HEK293 (cell line): ENCODE measurements at regions not wholly inside any gene's neighbourhood (a gene's known extent, or its start where the extent isn't known, plus 50 kb on each side); places are given as distances from the start of the nearest gene placed in this dataset.

Experiments
- RBAK ChIP-seq: fragments of 450-650 bp; formaldehyde crosslinking; IDR thresholded peaks from 2 replicates; pipeline ENCODE4 v1.5.1; 2016; ENCODE audit warnings: missing biosample characterization, missing genetic modification characterization
- ZBTB21 ChIP-seq: fragments of 450-650 bp; formaldehyde crosslinking; IDR thresholded peaks from 2 replicates; pipeline ENCODE4 v1.5.1; 2017; ENCODE audit warnings: missing biosample characterization, missing genetic modification characterization
- ZBTB7A ChIP-seq: fragments of 450-650 bp; formaldehyde crosslinking; IDR thresholded peaks from 2 replicates; pipeline ENCODE4 v1.5.1; 2016; ENCODE audit warnings: low read depth, missing biosample characterization, missing genetic modification characterization
- ZIC2 ChIP-seq: fragments of 450-650 bp; formaldehyde crosslinking; IDR thresholded peaks from 2 replicates; pipeline ENCODE4 v1.5.1; 2016; ENCODE audit warnings: missing biosample characterization, missing genetic modification characterization
- ZNF274 ChIP-seq, 2 experiments: fragments of 200-500 bp in 1 of 2; fragments of 450-650 bp in 1 of 2; sonication (Bioruptor generic) in 1 of 2; formaldehyde crosslinking in 1 of 2; IDR thresholded peaks; 2 replicates each; pipeline versions ENCODE4 v1.5.1 to v1.6.1; 2014 to 2016; ENCODE audit warnings: borderline replicate concordance in 1 of 2, inconsistent platforms in 1 of 2, low read length in 1 of 2, missing biosample characterization in 1 of 2, missing genetic modification characterization in 1 of 2
- ZNF629 ChIP-seq: fragments of 450-650 bp; formaldehyde crosslinking; IDR thresholded peaks from 2 replicates; pipeline ENCODE4 v1.5.1; 2017; ENCODE audit warnings: missing biosample characterization, missing genetic modification characterization
- TF ChIP-seq, protein P1 (sequence below): fragments of 450-650 bp; IDR thresholded peaks from 2 replicates; pipeline ENCODE4 v1.5.1; 2018; ENCODE audit warnings: missing biosample characterization, mild to moderate bottlenecking, missing genetic modification characterization
- TF ChIP-seq, protein P2 (sequence below): fragments of 450-650 bp; formaldehyde crosslinking; IDR thresholded peaks from 2 replicates; pipeline ENCODE4 v1.5.1; 2016; ENCODE audit warnings: missing biosample characterization, missing genetic modification characterization
- TF ChIP-seq, protein P3 (sequence below): fragments of 450-650 bp; formaldehyde crosslinking; IDR thresholded peaks from 2 replicates; pipeline ENCODE4 v1.5.1; 2016; ENCODE audit warnings: missing biosample characterization, missing genetic modification characterization

DNA sequence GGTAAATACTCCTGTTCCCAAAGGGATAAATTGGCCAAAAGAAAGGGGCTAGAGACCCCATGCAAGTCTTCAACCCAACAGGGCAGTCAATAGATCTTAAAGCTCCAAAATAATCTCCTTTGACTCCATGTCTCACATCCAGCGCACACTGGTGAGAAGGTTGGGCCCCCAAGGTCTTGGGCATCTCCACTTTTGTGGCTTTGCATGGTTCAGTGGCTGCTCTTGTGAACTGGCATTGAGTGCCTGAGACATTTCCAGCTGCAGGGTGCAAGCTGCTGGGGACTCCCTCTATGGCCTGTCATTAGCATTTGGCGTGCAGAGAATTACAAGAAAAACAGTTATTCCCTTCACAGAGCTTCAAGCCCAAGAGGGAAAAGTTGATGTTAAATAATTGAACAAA lies 224.7 kb downstream of the MTRR start:
- TF ChIP-seq ZBTB21 (no peak), ZNF274 (IDR thresholded peaks at IDR 0.05; ENCODE audit: low read length) (no peak), ZNF274 (tag by site-specific recombination; IDR thresholded peaks at IDR 0.05; ENCODE audit: borderline replicate concordance) (no peak), RBAK (tag by site-specific recombination) (no peak), ZNF629 (no peak), ZBTB7A (no peak), ZIC2 (tag by site-specific recombination) (no peak)
- TF ChIP-seq, protein P1, sequence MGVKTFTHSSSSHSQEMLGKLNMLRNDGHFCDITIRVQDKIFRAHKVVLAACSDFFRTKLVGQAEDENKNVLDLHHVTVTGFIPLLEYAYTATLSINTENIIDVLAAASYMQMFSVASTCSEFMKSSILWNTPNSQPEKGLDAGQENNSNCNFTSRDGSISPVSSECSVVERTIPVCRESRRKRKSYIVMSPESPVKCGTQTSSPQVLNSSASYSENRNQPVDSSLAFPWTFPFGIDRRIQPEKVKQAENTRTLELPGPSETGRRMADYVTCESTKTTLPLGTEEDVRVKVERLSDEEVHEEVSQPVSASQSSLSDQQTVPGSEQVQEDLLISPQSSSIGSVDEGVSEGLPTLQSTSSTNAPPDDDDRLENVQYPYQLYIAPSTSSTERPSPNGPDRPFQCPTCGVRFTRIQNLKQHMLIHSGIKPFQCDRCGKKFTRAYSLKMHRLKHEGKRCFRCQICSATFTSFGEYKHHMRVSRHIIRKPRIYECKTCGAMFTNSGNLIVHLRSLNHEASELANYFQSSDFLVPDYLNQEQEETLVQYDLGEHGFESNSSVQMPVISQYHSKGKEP (tag by site-specific recombination) = no peak
- TF ChIP-seq, protein P2, sequence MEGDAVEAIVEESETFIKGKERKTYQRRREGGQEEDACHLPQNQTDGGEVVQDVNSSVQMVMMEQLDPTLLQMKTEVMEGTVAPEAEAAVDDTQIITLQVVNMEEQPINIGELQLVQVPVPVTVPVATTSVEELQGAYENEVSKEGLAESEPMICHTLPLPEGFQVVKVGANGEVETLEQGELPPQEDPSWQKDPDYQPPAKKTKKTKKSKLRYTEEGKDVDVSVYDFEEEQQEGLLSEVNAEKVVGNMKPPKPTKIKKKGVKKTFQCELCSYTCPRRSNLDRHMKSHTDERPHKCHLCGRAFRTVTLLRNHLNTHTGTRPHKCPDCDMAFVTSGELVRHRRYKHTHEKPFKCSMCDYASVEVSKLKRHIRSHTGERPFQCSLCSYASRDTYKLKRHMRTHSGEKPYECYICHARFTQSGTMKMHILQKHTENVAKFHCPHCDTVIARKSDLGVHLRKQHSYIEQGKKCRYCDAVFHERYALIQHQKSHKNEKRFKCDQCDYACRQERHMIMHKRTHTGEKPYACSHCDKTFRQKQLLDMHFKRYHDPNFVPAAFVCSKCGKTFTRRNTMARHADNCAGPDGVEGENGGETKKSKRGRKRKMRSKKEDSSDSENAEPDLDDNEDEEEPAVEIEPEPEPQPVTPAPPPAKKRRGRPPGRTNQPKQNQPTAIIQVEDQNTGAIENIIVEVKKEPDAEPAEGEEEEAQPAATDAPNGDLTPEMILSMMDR (tag by site-specific recombination) = no peak
- TF ChIP-seq, protein P3, sequence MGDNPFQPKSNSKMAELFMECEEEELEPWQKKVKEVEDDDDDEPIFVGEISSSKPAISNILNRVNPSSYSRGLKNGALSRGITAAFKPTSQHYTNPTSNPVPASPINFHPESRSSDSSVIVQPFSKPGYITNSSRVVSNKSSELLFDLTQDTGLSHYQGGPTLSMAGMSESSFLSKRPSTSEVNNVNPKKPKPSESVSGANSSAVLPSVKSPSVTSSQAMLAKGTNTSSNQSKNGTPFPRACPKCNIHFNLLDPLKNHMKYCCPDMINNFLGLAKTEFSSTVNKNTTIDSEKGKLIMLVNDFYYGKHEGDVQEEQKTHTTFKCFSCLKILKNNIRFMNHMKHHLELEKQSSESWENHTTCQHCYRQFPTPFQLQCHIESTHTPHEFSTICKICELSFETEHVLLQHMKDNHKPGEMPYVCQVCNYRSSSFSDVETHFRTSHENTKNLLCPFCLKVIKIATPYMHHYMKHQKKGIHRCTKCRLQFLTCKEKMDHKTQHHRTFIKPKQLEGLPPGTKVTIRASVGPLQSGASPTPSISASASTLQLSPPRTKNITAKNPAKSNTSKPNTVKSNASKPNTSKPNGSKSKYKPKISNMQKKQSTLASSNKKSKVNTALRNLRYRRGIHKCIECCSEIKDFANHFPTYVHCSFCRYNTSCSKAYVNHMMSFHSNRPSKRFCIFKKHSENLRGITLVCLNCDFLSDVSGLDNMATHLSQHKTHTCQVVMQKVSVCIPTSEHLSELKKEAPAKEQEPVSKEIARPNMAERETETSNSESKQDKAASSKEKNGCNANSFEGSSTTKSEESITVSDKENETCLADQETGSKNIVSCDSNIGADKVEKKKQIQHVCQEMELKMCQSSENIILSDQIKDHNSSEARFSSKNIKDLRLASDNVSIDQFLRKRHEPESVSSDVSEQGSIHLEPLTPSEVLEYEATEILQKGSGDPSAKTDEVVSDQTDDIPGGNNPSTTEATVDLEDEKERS (tag by site-specific recombination) = no peak
